ENCODE measurements at regions not wholly inside any gene's neighbourhood (a gene's known extent, or its start where the extent isn't known, plus 50 kb on each side); places are given as distances from the start of the nearest gene placed in this dataset.

DNA sequence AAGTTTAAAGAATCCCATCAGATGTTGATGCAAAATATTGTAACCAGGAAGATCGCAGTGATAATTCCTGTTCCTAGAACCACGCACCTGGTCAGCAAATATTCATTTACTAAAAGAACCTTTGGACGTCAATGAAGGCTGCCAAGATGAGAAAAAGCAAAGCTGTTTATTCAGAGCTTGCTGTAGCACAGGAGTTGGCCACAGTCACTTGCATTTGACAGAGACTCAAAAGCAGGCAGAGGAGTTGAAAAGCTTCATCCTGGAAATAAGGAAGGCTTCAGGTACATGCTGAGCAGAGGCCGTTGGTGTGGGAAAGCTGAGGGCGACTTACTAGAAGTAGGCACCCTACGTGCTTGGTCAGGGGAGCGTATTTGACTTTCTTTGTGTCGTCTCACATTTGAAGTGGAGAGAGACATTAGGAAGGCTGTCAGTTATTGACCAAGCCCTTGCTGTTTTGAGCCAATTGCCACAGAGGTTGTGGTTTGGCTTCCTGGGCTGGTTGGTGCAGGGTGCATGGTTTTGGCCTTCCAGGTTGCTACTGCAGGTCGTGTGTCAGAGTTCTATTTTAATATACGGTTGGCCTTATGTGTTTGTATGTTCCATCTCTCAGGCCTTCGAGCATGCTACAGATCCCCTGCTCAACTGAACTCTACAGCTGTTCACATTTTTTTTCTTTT, 289.6 kb downstream of the METTL4 start:
- no peak for DNase-seq

- peak in 1 of 2 experiments; percentile 11 for DNase-seq
These were observed 278.0 kb downstream of the METTL4 start for GRCh38 chr18:2293109-2293839.

- DNase-seq: no peak
These were observed 270.0 kb downstream of the METTL4 start for GRCh38 chr18:2301316-2301715.

DNA sequence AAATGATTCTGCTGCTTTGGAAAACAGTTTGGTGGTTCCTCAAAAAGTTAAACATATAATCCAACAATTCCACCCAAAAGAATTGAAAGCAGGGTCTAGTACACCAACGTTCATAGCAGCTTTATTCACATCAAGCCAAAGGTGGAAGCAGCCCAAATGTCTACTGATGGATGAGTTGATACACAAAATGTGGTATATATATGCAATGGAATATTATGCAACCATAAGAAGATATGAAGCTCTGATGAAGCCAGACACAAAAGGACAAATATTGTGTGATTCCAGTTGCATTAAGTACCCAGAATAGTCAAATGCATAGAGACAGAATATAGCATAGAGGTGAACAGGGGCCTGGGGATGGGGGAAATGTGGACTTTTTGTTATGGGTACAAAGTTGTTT, 269.3 kb downstream of the METTL4 start:
- no peak for DNase-seq

- DNase-seq: no peak
These were observed 268.4 kb downstream of the METTL4 start for GRCh38 chr18:2302628-2303516.

- DNase-seq: no peak
These were observed 267.6 kb downstream of the METTL4 start for GRCh38 chr18:2303517-2304238.

DNA sequence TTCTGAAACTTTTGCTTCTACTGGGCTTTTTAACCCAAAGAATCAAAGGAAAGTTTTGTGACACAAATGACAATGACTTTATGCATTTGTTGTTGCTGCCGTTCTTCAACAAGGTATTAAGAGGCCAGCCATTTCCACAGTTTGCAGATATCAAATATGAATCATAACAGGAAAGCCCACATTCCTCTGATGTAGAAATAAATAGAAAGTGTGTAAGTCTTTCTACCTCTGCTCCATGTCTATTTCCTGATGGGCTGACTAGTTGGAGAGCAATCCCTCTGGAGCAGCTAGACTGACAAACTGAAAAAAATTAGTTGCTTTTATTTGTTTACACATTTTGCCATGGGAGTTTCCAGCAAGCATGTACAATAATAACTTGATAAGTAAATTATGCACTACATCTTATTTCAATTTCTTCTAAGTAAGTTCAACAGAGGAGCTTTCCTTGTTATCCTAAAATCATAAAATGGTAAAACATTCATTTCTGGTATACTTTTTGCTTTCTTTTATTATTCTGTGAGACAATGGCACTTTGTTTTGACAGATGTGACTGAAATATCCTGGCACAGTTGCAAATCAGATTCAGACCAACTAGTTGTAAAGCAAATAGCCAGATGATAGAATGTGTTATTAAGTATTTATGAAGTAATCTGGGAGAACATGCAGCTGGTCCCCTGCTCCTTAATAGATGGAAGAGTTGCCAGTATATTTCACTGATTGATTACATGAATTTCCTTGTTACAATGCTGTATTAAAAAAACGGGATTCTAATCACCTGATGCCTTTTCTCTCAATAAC, 266.7 kb downstream of the METTL4 start:
- no peak for DNase-seq

DNA sequence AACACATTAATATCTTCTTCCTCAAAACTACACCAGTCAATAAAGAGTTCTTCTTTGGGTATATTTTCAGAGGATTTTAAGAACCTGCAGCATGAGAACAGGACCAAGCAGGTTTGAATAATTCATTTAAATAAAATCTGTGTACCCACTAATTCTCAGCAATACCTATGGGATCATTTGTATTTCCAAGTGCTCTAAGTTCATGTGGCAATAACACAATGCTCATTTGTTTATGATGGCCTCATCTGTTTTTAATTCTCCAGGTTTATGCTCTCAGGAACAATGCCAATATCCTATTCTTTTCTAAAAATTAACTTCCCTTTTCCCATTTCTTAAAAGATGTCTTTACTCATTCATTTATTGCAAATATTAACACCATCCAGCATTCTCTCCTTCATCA, 264.7 kb downstream of the METTL4 start:
- DNase-seq: no peak

- no peak for DNase-seq
These were observed 260.4 kb downstream of the METTL4 start for GRCh38 chr18:2310886-2311285.

DNA sequence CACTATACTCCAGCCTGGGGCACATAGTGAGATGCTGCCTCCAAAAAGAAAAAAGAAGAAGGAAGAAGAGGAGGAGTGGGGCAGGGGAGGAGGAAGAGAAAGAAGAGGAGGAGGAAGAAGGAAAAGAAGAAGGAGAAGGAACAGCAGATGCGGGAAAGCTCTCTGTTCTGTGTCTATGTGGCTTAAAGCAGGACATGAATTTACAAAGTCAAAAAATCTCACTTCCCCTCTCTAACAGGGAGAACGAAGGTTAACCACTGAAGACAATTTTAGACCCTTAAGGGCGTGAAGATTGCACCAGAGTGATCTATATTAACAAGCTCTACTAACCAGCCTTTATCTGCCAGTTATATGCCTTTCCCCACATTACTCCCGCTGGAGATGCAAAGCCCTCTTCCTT, 258.9 kb downstream of the METTL4 start:
- DNase-seq: no peak

DNA sequence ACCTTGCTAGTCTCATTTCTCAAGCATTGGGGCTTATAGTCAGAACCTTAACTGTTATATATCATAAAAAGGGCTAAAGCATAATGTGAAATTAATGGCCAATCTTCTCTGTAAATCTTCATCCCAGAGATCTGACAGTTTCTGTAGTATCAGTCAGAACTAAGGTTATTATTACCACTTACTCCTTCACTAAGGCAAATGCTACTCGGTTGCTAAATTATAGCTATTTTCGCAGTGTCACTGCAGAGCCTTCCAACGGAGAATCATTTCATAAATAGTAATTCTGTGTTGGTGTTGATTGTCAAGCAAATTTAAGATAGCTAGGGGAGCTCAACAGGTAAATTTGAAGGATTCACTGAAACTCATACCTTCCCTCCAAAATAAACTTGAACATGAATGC, 258.0 kb downstream of the METTL4 start:
- no peak for DNase-seq

GRCh38 chr18:2316082-2316750, 255.1 kb downstream of the METTL4 start:
- DNase-seq: no peak

DNA sequence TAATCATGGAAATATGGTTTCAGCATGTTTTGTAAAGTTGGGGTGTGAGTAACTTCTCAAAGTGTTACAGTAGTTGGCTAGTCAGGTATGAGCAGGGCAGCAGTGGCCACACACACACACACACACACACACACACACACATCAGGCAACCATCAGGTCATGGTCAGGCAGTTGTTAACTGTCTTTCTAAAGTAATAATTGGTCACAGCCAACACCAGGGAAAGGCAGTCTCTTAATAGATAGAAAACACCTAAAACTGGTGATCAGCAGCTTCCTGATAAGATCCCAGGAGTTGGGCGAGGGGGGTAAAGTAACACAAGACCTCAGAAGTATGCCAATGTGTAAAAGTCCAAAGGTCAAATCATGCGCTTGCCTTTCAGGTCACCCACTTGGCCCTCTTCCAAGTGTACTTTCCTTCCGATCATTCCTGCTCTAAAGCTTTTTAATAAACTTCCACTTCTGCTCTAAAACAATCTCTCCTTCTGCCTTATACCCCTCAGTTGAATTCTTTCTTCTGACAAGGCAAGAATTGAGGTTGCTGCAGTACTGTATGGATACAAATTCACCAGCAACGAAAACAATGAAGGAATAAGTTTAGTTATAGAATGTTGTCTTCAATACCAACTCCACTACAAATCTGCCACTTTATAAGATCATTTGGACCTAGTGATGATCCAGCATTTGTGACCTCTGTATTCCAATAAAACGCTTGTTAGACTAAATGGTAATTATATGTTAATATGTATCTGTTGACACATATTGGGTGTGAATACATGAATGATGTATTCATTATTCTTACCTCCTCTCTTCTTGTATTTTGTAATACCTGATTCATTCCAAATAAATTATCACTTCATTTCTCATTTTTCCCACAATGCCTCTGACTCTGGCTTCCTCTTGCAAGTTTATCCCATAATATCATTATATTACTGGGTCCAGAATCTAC, 254.3 kb downstream of the METTL4 start:
- no peak for DNase-seq

GRCh38 chr18:2324459-2324858, 246.8 kb downstream of the METTL4 start:
- no peak for DNase-seq

GRCh38 chr18:2325308-2325849, 245.9 kb downstream of the METTL4 start:
- no peak for DNase-seq

GRCh38 chr18:2325933-2326332, 245.4 kb downstream of the METTL4 start:
- no peak for DNase-seq

DNA sequence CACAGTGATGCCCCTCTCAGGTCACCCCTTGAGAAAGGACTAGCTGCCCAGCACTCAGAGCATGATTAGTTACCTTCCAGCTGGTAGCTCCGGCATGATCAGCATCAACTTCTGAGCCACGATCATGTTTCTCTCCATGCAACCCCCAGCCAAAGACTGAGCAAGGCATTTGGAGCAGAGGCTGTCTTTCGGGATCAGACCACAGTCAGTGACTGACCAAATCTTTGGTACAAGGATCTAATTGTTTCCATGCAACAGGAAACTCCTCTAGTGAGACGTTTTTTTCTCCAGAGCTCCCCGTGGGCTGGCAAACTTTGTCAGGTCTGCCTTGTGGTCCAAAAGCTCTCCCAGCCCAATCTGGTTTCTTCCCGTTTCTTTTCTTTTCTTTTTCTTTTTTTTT, 244.3 kb downstream of the METTL4 start:
- no peak for DNase-seq

DNA sequence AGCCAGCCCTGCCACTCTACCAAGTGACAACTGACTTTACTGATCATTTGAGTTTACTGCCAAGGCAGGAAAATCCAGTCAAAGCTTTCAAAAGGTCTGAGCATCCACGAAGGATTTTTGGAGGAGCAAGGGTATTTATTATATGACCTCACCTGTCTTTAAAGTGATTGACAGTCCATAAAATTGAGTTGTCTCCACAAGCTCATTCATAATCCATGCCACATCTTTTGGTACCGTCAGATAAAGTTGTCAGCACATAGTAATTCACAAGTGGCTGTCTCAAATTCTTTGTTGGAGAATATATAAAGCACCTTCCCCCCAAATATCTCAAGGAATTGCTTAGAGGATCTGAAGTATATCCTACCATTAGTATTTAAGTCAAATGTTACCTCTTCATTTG, 240.5 kb downstream of the METTL4 start:
- no peak for DNase-seq

DNA sequence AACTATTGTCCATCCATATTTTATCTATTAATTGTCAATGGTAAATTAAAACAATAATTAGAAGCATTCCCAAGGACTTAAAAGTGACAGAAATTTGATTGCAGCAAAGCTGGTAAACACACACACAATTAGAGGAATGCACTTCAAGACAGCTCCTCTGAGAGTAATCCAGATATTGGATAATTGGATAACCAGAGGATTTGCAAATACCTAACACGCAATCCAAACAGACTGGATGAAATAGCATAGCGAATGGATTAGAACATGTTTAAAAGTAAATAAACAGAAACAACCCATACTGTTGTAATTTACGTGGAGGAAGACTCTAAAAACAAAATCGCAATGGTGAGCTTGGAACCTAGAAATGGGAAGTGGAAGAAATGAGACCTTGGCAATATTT, 239.8 kb downstream of the METTL4 start:
- no peak for DNase-seq
